BJ (cell line): ENCODE measurements at regions not wholly inside any gene's neighbourhood (a gene's known extent, or its start where the extent isn't known, plus 50 kb on each side); places are given as distances from the start of the nearest gene placed in this dataset.

ENCODE experiments used
- CTCF ChIA-PET: fragments of 350-600 bp; formaldehyde crosslinking; extraction: SDS; loops from one replicate; lab custom pipeline; 2021; ENCODE audit warnings: antibody characterized with exemption, inconsistent platforms; lab: Yijun Ruan, JAX
- POLR2A ChIA-PET: fragments of 300-600 bp; sonication (Branson Sonifier 250); formaldehyde crosslinking; extraction: SDS; loops from one replicate; lab custom pipeline; 2021; ENCODE audit warnings: antibody characterized with exemption; lab: Charles Lee
- DNase-seq: peaks from one replicate; pipeline ENCODE4 v3.0.0-alpha.2; 2011; ENCODE audit warnings: low read depth
- H3K27me3 ChIP-seq: 2 replicates; pipeline ENCODE4 v1.6.0; 2011; ENCODE audit warnings: low read length; ENCODE audit not compliant: control insufficient read depth, insufficient read depth
- H3K36me3 ChIP-seq: 2 replicates; pipeline ENCODE4 v1.5.1; 2011; ENCODE audit warnings: low read length; ENCODE audit not compliant: control insufficient read depth, insufficient read depth
- H3K4me3 ChIP-seq: 2 replicates; pipeline ENCODE4 v1.5.1; 2011; ENCODE audit warnings: low read depth, mild to moderate bottlenecking, control low read depth, low read length
- CTCF ChIP-seq: IDR thresholded peaks from 2 replicates; pipeline ENCODE4 v1.5.1; 2011; ENCODE audit warnings: low read depth, mild to moderate bottlenecking, control low read depth, inconsistent platforms, low read length, moderate library complexity; ENCODE audit not compliant: insufficient read depth

- Histone ChIP-seq H3K4me3 (no peak overlapping the region), H3K27me3 (no peaks in the 10 kb centered on the region), H3K36me3 (no peaks in the 10 kb centered on the region)
- TF ChIP-seq CTCF, result no peak
- ChIA-PET CTCF (no interaction called here), POLR2A (no interaction called here)
- DNase-seq, result no peak
Observed at GRCh38 chr4:189176002-189176401, 764.7 kb upstream of the FRG1 start.

- no peak for TF ChIP-seq CTCF
- DNase-seq, result no peak
- ChIA-PET CTCF (no interaction called here), POLR2A (no interaction called here)
- Histone ChIP-seq H3K36me3 (no peaks in the 10 kb centered on the region), H3K27me3 (no peaks in the 10 kb centered on the region), H3K4me3 (no peak overlapping the region)
Observed at GRCh38 chr4:189177130-189177529, 763.5 kb upstream of the FRG1 start.

GRCh38 chr4:189178125-189178746, 762.4 kb upstream of the FRG1 start:
- DNase-seq, result no peak
- H3K27me3 ChIP-seq, result no peaks in the 10 kb centered on the region
- POLR2A ChIA-PET, result no interaction called here
- CTCF ChIA-PET, result no interaction called here
- no peak for TF ChIP-seq CTCF
- H3K36me3 ChIP-seq, result no peaks in the 10 kb centered on the region
- H3K4me3 ChIP-seq, result no peak overlapping the region

DNA sequence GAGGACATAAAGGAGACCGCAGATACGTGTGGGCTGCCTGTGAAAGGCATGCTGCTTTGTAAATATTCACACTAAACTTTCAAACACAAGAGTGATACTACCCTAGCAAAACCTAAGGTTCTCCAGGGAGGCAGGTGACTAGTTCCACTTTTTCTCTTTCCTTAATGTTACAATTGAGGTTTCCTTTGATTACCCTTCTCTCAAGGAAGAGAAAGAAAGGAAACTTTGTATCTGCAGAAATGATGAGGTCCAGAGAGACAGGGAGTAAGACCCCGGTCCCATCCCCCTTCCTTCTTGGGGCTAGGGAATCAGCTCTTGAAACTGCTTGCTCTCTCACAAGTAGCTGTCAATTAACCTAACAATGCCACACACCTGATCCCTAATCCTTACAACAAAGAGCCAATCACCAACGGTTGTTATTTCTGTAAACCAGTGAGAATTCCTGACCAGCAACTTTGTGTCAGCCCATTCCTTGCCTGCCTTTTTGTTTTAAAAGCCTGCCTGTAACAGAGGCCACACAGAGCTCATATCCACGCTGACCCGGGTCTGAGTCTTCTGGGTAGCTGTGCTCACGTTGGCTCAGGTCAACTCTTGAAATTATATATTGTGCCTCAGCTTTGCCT, 754.8 kb upstream of the FRG1 start:
- H3K36me3 ChIP-seq, result no peaks in the 10 kb centered on the region
- H3K27me3 ChIP-seq, result no peaks in the 10 kb centered on the region
- DNase-seq, result no peak
- H3K4me3 ChIP-seq, result no peak overlapping the region
- ChIA-PET POLR2A (no interaction called here), CTCF (no interaction called here)
- TF ChIP-seq CTCF, result no peak

GRCh38 chr4:189187531-189188052, 753.1 kb upstream of the FRG1 start:
- ChIA-PET CTCF (no interaction called here), POLR2A (no interaction called here)
- DNase-seq, result no peak
- no peaks in the 10 kb centered on the region for H3K27me3 ChIP-seq
- H3K36me3 ChIP-seq, result no peaks in the 10 kb centered on the region
- no peak for TF ChIP-seq CTCF
- H3K4me3 ChIP-seq, result no peak overlapping the region
